ENCODE measurements at regions not wholly inside any gene's neighbourhood (a gene's known extent, or its start where the extent isn't known, plus 50 kb on each side); places are given as distances from the start of the nearest gene placed in this dataset.

DNA sequence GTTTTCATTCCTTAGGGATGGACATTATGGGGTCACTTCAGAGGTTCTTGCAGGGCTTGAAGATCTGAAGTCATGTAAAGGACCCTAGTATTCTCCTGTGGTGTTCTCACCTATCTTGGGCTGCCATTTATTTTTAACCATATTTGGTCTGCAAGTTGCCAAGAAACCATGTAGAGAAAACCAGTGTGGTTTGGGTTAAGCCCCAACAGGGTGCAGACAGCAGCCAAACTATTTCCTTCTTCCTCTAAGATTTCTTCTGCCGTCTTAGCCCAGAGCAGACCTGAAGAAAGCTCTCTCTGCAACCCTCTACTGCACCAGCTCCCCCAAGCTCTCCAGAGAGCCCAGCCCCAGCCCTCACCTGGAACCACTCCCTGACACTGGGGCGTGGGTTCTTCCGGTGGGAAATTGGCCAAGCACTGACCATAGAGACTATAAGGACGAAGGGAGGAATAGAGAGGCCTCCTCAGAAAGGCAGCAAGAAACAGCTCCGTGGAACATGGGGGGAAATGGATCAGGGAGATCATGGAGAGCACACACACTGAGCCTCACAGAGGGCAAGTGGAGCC, 136.6 kb downstream of the SYF2 start:
- DNase-seq (ENCODE audit: low read depth, low spot score) = no peak
- CTCF ChIA-PET = no interaction called here
- no peaks in the 10 kb centered on the region for H3K9me3 ChIP-seq (ENCODE audit: control insufficient read depth, insufficient read depth, low read length)
- H3K27ac ChIP-seq (ENCODE audit: low read depth, low read length) = no peak overlapping the region
- POLR2A ChIA-PET = no interaction called here
- TF ChIP-seq, protein P1, sequence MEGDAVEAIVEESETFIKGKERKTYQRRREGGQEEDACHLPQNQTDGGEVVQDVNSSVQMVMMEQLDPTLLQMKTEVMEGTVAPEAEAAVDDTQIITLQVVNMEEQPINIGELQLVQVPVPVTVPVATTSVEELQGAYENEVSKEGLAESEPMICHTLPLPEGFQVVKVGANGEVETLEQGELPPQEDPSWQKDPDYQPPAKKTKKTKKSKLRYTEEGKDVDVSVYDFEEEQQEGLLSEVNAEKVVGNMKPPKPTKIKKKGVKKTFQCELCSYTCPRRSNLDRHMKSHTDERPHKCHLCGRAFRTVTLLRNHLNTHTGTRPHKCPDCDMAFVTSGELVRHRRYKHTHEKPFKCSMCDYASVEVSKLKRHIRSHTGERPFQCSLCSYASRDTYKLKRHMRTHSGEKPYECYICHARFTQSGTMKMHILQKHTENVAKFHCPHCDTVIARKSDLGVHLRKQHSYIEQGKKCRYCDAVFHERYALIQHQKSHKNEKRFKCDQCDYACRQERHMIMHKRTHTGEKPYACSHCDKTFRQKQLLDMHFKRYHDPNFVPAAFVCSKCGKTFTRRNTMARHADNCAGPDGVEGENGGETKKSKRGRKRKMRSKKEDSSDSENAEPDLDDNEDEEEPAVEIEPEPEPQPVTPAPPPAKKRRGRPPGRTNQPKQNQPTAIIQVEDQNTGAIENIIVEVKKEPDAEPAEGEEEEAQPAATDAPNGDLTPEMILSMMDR (IDR thresholded peaks at IDR 0.05; ENCODE audit: low read depth, low read length) = no peak
- peaks cover 50% of the 10 kb centered on the region for H3K27me3 ChIP-seq (ENCODE audit: control insufficient read depth, insufficient read depth, low read length)
- H3K4me3 ChIP-seq (ENCODE audit: low read depth, low read length) = no peak overlapping the region

DNA sequence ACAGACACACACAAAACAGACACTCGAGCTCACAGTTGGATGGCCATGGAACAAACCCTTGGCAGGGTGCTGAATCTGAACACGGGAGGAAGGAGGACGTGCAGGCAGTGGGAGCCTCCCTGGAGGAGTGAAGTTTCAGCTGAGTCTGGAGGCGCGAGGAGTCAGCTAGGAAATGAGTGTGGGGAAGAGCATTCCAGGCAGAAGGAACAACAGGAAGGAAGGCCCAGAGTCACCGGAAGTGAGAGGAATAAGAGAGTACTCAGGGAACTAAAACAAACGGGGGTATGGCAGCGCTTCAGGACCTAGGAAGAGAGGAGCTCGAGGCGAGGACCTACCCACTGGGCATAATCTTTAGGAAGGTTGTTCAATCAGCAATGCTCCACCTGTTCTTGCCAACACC, 137.3 kb downstream of the SYF2 start:
- no peak overlapping the region for H3K27ac ChIP-seq (ENCODE audit: low read depth, low read length)
- ChIA-PET POLR2A (no interaction called here), CTCF (no interaction called here)
- H3K4me3 ChIP-seq (ENCODE audit: low read depth, low read length) = no peak overlapping the region
- TF ChIP-seq, protein P1 (IDR thresholded peaks at IDR 0.05; ENCODE audit: low read depth, low read length) = no peak
- DNase-seq (ENCODE audit: low read depth, low spot score) = no peak
- H3K9me3 ChIP-seq (ENCODE audit: control insufficient read depth, insufficient read depth, low read length) = no peaks in the 10 kb centered on the region
- peaks cover 52% of the 10 kb centered on the region for H3K27me3 ChIP-seq (ENCODE audit: control insufficient read depth, insufficient read depth, low read length)

DNA sequence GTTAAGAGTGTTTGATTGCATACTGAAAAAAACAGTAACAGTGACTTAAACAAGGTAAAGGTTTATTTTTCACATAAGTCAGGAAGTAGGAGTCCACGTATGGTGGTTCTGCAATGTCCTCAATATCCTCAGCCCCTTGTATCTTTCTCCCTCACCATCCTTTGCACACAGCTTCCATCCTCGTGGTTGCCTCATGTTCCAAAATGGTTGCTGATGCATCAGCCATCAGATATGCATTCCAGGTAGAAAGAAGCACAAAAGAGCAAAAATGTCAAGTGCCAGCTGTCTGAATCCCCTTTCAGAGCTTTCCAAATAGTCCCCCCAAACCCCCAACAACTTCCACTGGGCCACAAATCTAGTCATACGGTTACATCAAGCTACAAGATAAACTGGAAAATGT, 138.1 kb downstream of the SYF2 start:
- peaks cover 52% of the 10 kb centered on the region for H3K27me3 ChIP-seq (ENCODE audit: control insufficient read depth, insufficient read depth, low read length)
- TF ChIP-seq, protein P1 (IDR thresholded peaks at IDR 0.05; ENCODE audit: low read depth, low read length) = no peak
- DNase-seq (ENCODE audit: low read depth, low spot score) = no peak
- H3K4me3 ChIP-seq (ENCODE audit: low read depth, low read length) = no peak overlapping the region
- no peak overlapping the region for H3K27ac ChIP-seq (ENCODE audit: low read depth, low read length)
- POLR2A ChIA-PET = no interaction called here
- CTCF ChIA-PET = no interaction called here
- no peaks in the 10 kb centered on the region for H3K9me3 ChIP-seq (ENCODE audit: control insufficient read depth, insufficient read depth, low read length)

DNA sequence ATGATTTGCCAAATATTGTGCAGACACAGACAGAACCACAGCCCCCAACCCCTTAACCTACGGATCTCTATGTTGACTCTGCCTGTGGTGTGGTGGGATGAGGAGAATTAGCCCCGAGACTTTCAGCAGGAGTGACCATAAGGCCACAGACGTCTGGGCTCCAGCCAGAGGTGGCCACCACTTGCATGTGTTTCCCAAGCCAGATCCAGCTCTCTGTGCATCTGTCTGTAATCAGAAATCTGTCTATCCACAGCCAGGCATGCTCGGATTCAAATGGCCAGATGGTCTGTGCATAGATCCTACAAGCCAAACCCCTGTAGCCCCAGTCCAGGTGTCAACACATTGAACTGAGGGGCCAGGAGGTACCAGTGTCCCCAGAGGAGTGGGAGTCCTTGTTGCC, 140.6 kb downstream of the SYF2 start:
- ChIA-PET CTCF (no interaction called here), POLR2A (no interaction called here)
- H3K4me3 ChIP-seq (ENCODE audit: low read depth, low read length) = no peak overlapping the region
- no peaks in the 10 kb centered on the region for H3K9me3 ChIP-seq (ENCODE audit: control insufficient read depth, insufficient read depth, low read length)
- peaks cover 37% of the 10 kb centered on the region for H3K27me3 ChIP-seq (ENCODE audit: control insufficient read depth, insufficient read depth, low read length)
- no peak overlapping the region for H3K27ac ChIP-seq (ENCODE audit: low read depth, low read length)
- DNase-seq (ENCODE audit: low read depth, low spot score) = no peak
- TF ChIP-seq, protein P1 (IDR thresholded peaks at IDR 0.05; ENCODE audit: low read depth, low read length) = no peak

DNA sequence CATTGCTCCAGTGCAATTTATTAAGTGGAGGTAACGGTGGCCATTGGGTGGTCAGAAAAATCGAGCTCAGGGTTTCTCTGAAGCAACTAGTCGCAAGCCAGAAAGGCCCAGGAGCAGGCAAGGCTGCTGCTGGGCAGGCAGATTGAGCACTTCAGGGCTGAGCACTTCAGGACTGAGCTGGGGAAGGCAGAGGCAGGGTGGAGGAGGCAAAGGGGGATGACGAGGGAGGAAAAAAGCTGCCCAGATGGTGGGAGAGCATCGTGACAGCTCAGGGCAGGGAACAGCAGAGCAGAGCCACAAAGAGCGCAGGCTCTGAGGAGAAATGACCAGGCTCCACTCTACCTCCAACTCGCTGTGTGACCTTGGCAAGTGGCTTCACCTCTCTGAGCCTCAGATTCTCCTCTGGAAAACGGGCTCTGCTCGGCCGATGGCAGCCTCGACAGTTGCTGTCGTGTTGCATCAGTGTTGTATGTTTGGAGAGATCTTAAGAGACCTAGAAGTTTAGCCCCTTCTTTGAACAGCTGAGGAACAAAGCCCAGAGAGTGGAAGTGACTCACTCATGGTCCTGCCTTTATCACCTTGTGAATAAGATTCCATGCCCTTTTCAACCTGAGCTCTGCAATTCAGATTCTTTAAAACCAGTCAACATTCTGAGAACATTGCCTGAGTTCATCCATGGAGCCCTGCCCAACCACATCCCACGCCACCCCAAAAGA, 141.4 kb downstream of the SYF2 start:
- no peak overlapping the region for H3K27ac ChIP-seq (ENCODE audit: low read depth, low read length)
- TF ChIP-seq, protein P1 (IDR thresholded peaks at IDR 0.05; ENCODE audit: low read depth, low read length) = no peak
- ChIA-PET CTCF (no interaction called here), POLR2A (no interaction called here)
- H3K27me3 ChIP-seq (ENCODE audit: control insufficient read depth, insufficient read depth, low read length) = peaks cover 32% of the 10 kb centered on the region
- DNase-seq (ENCODE audit: low read depth, low spot score) = no peak
- H3K4me3 ChIP-seq (ENCODE audit: low read depth, low read length) = no peak overlapping the region
- H3K9me3 ChIP-seq (ENCODE audit: control insufficient read depth, insufficient read depth, low read length) = no peaks in the 10 kb centered on the region
